Islet precursor cell (in vitro differentiated cells): ENCODE measurements at regions not wholly inside any gene's neighbourhood (a gene's known extent, or its start where the extent isn't known, plus 50 kb on each side); places are given as distances from the start of the nearest gene placed in this dataset.

Experiments used
- DNase-seq: peaks from one replicate; pipeline ENCODE4 v3.0.0-alpha.2; 2018

- DNase-seq, result no peak
Observed at GRCh38 chr6:85396159-85396808, 53.6 kb upstream of the NT5E start.

- DNase-seq, result no peak
Observed at GRCh38 chr6:85395746-85396145, 54.1 kb upstream of the NT5E start.

GRCh38 chr6:85394853-85395538 lies 54.9 kb upstream of the NT5E start:
- peak; percentile 75 for DNase-seq

GRCh38 chr6:85394199-85394598 lies 55.7 kb upstream of the NT5E start:
- DNase-seq, result no peak

- DNase-seq, result no peak
Observed at GRCh38 chr6:85392379-85392778, 57.5 kb upstream of the NT5E start.

GRCh38 chr6:85390775-85391174 lies 59.1 kb upstream of the NT5E start:
- no peak for DNase-seq

- DNase-seq, result no peak
Observed at GRCh38 chr6:85390105-85390728, 59.7 kb upstream of the NT5E start.

GRCh38 chr6:85389151-85389797 lies 60.6 kb upstream of the NT5E start:
- DNase-seq, result no peak

GRCh38 chr6:85388531-85388930 lies 61.4 kb upstream of the NT5E start:
- DNase-seq, result no peak

GRCh38 chr6:85385636-85386315 lies 64.1 kb upstream of the NT5E start:
- no peak for DNase-seq

- DNase-seq, result no peak
Observed at GRCh38 chr6:85383042-85383441, 66.8 kb upstream of the NT5E start.

GRCh38 chr6:85382541-85382940 lies 67.3 kb upstream of the NT5E start:
- no peak for DNase-seq

GRCh38 chr6:85372915-85373270 lies 77.0 kb upstream of the NT5E start:
- DNase-seq, result no peak

- no peak for DNase-seq
Observed at GRCh38 chr6:85372188-85372914, 77.5 kb upstream of the NT5E start.

GRCh38 chr6:85368631-85369030 lies 81.3 kb upstream of the NT5E start:
- DNase-seq, result no peak

GRCh38 chr6:85364344-85364743 lies 85.5 kb upstream of the NT5E start:
- no peak for DNase-seq

GRCh38 chr6:85363870-85364269 lies 86.0 kb upstream of the NT5E start:
- no peak for DNase-seq

GRCh38 chr6:85362652-85363310 lies 87.1 kb upstream of the NT5E start:
- DNase-seq, result no peak

GRCh38 chr6:85361643-85362014 lies 88.3 kb upstream of the NT5E start:
- no peak for DNase-seq

- peak; percentile 90 for DNase-seq
Observed at GRCh38 chr6:85360794-85361642, 88.9 kb upstream of the NT5E start.

GRCh38 chr6:85357651-85358050 lies 92.2 kb upstream of the NT5E start:
- DNase-seq, result no peak
